ENCODE measurements at regions not wholly inside any gene's neighbourhood (a gene's known extent, or its start where the extent isn't known, plus 50 kb on each side); places are given as distances from the start of the nearest gene placed in this dataset.

DNA sequence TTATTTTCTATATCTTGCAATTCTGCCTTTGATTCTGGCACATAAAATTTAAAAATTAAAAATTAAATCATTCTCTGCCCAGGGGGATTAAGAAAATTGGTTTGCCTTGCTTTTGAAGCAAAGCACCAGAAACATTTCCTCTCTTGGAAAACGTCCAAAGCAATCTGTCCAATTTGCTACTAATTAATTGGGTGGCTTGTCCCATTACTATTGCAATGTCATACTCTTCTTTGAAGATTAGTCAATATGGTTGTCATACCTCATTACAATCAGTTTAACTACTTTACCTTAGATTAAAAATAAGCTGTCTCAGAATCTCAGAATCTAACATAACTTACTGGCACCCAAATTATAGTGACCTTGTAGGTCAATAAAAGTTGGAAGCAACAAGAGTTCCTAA lies 208.8 kb downstream of the TMA16 start:
- TF ChIP-seq, protein P1, sequence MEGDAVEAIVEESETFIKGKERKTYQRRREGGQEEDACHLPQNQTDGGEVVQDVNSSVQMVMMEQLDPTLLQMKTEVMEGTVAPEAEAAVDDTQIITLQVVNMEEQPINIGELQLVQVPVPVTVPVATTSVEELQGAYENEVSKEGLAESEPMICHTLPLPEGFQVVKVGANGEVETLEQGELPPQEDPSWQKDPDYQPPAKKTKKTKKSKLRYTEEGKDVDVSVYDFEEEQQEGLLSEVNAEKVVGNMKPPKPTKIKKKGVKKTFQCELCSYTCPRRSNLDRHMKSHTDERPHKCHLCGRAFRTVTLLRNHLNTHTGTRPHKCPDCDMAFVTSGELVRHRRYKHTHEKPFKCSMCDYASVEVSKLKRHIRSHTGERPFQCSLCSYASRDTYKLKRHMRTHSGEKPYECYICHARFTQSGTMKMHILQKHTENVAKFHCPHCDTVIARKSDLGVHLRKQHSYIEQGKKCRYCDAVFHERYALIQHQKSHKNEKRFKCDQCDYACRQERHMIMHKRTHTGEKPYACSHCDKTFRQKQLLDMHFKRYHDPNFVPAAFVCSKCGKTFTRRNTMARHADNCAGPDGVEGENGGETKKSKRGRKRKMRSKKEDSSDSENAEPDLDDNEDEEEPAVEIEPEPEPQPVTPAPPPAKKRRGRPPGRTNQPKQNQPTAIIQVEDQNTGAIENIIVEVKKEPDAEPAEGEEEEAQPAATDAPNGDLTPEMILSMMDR (IDR thresholded peaks at IDR 0.05): no peak
- TF ChIP-seq RFX5 (IDR thresholded peaks at IDR 0.05) (no peak), CHD4 (IDR thresholded peaks at IDR 0.05; ENCODE audit: borderline replicate concordance) (no peak), RNF2 (IDR thresholded peaks at IDR 0.05; ENCODE audit: borderline replicate concordance, low read depth) (no peak), JUN (IDR thresholded peaks at IDR 0.05) (no peak), MAFK (IDR thresholded peaks at IDR 0.05; ENCODE audit: partially characterized antibody) (no peak), POLR2A (IDR thresholded peaks at IDR 0.05; ENCODE audit: low read length) (no peak), CEBPB (IDR thresholded peaks at IDR 0.05) (no peak)
- TF ChIP-seq, protein P2, sequence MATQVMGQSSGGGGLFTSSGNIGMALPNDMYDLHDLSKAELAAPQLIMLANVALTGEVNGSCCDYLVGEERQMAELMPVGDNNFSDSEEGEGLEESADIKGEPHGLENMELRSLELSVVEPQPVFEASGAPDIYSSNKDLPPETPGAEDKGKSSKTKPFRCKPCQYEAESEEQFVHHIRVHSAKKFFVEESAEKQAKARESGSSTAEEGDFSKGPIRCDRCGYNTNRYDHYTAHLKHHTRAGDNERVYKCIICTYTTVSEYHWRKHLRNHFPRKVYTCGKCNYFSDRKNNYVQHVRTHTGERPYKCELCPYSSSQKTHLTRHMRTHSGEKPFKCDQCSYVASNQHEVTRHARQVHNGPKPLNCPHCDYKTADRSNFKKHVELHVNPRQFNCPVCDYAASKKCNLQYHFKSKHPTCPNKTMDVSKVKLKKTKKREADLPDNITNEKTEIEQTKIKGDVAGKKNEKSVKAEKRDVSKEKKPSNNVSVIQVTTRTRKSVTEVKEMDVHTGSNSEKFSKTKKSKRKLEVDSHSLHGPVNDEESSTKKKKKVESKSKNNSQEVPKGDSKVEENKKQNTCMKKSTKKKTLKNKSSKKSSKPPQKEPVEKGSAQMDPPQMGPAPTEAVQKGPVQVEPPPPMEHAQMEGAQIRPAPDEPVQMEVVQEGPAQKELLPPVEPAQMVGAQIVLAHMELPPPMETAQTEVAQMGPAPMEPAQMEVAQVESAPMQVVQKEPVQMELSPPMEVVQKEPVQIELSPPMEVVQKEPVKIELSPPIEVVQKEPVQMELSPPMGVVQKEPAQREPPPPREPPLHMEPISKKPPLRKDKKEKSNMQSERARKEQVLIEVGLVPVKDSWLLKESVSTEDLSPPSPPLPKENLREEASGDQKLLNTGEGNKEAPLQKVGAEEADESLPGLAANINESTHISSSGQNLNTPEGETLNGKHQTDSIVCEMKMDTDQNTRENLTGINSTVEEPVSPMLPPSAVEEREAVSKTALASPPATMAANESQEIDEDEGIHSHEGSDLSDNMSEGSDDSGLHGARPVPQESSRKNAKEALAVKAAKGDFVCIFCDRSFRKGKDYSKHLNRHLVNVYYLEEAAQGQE (IDR thresholded peaks at IDR 0.05): no peak
- TF ChIP-seq, protein P3, sequence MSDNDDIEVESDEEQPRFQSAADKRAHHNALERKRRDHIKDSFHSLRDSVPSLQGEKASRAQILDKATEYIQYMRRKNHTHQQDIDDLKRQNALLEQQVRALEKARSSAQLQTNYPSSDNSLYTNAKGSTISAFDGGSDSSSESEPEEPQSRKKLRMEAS (IDR thresholded peaks at IDR 0.05): no peak
- TF ChIP-seq, protein P4, sequence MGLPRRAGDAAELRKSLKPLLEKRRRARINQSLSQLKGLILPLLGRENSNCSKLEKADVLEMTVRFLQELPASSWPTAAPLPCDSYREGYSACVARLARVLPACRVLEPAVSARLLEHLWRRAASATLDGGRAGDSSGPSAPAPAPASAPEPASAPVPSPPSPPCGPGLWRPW (IDR thresholded peaks at IDR 0.05): no peak

Data from A549 (cell line).